SKM-1 (cell line): ENCODE measurements at regions not wholly inside any gene's neighbourhood (a gene's known extent, or its start where the extent isn't known, plus 50 kb on each side); places are given as distances from the start of the nearest gene placed in this dataset.
"Not testable (repeated sequence)": the region's sequence is repeated elsewhere in the genome, so short reads cannot be mapped to it uniquely, and the experiment has no call there.

Experiments used
- DNase-seq: peaks from one replicate; lab custom pipeline; 2025; ENCODE audit not compliant: unreplicated experiment; lab: John Stamatoyannopoulos, UW

DNA sequence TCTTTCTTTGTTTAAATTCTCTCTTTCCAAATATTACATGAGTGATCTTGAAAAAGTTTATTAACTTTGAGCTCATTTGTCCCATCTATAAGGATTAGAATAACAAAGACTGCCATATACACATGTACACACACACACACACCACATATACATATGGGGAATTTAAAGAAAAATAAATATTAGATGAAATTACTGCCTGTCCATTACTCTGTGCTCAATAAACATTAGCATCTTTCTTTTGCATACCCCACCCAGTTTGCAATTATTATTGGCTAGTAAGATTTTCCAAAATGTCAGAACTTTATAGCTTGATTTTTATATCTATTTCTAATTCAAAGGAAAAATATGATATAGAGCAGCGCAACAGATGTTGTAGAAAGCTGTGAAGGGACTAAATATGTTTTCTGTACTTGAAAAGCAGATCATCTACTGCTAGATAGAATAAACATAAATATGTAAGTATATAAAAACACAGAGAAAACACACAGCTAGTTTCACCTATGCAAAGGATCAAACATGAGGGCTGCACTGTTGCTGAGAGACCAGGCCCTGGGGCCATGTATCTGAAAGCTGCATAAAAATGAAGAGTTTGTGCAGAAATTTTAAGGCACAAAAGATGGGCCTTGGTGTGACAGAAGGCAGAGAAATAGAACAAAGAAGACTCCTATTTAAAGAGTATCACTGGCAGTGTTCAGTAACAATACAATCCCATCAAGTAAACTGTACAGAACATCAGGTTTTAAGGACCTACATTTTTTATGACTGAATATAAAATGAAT lies 114.2 kb upstream of the NECTIN3 start:
- no peak for DNase-seq

DNA sequence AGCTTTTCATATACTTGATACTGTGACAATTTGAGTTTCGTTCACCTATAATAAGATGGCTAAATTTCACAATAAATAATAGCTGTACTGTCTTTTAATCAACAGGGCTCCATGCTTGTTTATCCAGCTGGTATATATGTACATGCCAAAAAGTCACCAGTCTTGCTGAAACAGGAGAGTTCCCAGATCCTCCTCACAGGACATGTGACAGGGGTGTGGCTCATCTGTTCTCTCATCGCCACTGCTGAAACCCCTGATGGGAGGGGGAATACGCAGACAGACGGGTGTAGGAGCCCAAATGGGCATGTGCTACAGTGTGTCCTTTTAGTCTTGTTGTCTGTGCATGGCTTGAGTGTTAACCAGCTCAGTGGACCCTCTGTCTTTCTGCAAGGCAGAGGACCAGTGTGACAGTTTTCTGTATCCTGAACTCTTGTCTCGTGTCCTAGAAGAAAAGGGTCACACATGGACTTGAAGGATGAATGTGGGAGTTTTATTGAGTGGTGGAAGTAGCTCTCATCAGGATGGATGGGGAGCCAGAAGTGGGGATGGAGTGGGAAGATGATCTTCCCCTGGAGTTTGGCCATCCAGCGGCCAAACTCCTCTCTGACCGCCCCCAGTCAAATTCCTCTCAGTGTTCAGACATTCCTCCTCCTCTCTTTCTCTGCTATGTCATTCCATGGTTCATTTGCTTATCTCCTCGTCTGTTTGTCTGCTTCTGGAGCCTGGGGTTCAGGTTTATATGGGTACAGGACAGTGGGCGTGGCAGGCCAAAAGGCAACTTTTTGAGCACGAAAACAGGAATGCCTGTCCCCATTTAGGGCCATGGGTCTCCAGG lies 113.1 kb upstream of the NECTIN3 start:
- no peak for DNase-seq

DNA sequence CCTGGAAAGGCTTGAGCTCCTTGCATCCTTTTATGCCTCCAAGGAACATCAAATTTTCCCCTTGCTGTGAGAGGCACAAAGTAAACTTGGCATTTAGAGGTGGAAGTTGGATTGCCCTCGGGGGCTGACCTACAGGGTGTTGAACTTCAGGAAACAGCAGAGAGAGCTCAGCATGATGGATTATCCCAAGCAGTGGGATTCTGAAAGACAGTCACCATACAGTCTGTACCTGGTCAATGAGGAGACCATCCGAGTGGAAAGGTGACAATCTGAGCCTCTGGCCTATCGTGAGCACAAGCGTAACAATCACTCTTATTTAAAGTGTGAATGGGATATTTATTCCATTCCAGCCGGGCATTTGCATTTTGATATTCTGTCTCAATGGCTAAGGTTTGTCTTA lies 105.6 kb upstream of the NECTIN3 start:
- DNase-seq = no peak

DNA sequence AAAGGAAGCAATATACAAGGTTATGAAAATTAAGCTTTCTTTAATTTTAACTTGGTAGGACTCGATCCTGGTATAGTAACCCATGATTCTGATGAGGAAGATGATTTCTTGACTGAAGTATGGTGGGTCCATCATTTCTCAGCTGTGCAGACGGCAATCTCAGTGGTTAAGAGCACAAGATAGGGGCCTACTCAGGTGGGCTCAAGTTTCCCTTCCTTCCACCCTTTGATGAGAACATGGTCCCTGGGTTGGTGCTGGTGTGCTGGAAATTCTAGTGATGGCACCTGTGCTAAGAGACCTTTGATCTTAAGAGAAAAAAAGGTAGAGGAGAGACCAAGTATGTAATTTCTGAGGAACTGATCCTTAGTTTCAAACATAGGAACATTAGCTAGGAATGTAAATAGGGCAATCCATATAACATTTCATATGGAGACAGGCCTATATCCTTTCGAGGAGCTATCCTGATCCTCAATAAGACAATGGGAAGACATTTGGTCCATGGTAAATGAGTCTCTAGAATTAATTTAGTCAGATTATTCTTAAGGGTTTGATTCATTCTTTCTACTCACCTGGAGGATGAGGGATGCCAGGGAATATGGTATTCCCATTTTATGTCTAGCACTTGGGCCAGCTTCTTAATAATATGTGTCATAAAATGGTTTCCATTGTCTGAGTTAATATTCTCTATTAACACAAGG lies 104.5 kb upstream of the NECTIN3 start:
- DNase-seq = no peak

DNA sequence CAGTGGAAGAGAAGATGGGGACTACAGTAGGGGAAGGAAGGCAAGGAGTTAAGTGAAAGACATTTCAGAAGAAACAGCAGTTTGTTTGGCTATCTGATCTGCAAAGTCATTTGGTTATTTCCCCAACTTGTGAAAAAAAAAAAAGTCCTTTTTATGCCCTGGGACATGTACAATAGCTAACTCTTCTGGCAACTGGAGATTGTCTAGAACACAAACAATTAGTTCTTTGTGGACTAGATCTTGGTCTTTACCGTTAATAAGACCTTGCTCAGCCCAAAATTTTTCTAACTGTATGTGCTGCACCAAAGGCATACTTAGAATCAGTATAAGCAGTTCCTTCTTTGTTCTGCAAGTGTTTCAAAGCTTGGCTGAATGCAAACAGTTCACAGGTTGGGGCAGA lies 103.5 kb upstream of the NECTIN3 start:
- DNase-seq = no peak

DNA sequence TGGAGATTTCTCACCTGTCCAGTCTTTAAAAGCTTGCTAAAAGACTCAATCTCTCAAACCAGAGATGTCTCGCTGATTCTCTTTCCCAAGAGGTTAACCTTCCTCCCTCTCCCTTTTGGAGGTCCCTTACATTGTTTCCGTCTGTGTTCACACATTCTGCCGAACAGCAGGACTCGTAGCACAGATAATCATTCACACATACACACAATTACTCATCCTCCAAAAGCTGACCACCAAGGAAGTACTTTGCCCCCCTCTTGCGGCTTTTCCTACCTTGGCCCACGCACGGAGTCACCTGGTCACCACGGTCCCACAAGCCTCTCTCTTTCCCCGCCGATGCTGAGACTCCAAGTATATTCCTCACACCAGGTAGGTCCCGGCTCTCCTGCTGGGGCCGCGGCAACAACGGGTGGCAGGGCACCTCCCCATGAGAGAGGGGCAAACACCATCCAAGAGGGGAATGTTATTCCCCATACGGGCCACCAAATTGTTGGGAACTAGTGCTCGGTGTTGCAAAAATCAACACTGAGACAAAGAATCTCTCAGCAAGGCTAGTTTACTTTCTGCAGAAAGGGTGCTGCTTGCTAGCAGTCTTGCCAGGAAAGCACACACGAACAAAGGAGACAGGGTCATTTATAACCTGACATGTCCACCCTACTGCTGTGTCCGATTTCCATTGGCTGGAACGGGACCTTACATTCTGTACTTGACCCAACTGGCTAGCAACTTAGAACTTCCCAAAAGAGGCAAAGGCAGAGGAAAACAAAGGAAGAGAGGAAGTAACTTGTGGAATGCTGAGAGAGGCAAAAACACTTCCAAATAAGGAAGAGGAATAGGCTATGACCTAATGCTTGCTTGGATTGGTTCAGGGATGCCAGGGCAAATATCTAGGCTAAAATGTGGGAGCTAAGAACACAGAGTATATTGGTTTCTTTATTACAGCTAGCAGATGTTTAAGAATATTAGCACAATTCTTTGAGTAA lies 102.1 kb upstream of the NECTIN3 start:
- no peak for DNase-seq

DNA sequence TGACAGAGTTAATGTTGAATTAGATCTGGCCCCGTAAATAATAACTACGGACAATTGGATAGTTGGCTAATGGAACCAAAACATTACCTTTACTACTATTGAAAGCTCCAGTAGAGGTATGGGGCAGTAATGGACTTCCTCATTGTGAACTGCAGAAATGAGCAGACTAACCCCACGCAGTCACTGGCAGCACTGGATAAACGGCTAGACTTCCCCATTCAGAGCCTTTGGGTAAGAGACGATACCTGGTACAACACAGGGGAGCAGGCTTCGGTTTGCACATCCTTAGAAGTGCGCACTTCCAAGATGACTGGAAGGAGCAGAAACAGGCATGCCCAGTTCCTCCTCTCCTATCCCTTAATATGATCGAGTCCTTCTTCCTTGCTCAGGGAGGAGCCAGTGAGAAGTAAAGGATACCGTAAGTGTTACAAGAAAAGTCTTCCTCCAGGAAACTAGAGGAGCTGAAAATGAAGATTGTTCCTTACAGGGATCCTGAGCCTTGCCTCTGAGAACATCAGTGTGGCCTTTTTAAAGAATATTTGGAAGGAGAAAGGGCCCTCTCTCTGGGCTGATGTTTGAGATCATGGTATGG lies 100.5 kb upstream of the NECTIN3 start:
- no peak for DNase-seq

DNA sequence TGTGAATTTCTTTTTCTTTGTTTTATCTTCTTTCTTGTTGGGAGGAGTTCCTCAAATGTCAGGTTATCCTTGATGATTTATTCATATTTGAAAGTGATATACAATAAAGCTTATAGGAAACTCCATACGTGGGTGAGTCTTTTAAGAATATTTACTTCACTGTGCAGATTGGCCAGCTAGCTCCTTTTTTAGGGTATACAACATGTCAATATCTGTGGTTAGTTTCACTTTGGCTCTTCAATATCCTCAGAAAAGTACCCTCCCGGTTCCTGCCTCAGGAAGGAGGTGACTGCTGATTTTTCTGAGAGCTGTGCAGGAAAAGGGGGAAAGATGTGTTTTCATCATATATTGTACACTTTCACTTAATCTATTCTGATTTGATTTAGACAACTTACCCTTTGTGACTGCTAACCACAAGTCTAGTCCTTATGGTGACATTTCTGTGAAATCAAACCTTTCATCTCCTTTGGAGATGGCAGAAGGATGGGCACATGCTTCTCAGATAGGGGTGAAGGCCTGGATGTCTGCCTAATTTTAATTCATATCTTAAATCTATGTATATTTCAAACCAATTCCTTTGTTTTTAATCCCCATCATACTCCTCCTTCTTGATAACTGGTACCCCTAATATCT lies 98.2 kb upstream of the NECTIN3 start:
- DNase-seq = no peak

DNA sequence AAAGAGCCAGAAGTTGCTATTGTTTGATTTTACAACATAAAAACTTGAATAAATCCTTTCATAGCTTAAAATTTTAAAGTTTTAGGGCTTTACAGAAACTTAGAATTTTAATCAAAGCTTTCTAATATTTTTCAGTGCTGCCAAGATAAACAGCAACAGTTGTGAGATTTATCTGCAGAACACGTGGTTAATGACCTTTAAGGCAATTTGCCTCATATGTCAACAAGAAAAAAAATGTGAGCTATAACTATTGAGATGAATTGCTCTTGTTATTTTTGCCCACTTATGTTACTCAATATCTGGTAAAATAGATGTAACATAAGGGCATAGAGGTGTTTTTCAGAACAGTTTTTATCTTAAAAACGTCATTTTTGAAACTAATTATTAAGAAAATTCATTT lies 96.7 kb upstream of the NECTIN3 start:
- no peak for DNase-seq

DNA sequence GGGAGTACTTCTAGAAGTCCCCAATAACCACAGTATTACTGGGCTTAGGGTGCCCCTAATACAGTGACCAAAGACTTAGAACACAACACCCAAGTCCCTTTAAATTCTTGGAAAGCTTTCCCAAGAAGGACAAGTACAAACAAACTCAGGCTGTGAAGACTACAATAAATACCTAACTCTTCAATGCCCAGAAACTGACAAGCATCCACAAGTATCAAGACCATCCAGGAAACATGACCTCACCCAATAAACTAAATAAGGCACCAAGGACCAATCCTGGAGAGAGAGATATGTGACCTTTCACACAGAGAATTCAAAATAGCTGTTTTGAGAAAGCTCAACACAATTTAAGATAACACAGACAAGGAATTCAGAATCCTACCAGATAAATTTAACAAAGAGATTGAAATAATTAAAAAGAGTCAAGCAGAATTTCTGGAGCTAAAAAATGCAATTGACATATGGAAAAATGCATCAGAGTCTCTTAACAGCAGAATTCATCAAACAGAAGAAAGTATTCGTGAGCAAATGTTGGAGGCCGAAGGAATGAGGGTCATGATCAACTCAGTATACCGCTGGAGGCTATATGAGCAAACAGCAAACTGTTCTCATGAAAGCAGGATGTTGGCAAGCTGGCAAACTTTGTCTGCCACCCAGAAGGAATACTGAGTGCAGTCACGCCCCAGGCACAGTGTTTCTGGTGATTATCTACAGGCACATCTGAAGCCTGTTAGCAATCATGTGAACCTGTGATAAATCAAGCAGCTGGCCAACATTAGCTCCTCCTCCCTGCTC lies 87.0 kb upstream of the NECTIN3 start:
- no peak for DNase-seq

DNA sequence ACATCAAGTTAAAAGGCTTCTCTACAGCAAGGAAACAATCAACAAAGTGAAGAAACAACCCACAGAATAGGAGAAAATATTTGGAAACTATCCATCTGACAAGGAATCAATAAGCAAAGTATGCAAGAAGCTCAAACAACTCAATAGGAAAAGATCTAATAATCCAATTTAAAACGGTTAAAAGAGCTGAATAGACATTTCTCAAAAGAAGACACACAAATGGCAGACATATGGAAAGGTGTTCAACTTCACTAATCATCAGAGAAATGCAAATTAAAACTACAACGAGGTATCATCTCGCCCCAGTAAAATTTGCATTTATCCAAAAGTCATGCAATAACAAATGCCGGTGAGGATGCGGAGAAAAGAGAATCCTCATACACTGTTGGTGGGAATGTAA lies 82.2 kb upstream of the NECTIN3 start:
- no peak for DNase-seq

DNA sequence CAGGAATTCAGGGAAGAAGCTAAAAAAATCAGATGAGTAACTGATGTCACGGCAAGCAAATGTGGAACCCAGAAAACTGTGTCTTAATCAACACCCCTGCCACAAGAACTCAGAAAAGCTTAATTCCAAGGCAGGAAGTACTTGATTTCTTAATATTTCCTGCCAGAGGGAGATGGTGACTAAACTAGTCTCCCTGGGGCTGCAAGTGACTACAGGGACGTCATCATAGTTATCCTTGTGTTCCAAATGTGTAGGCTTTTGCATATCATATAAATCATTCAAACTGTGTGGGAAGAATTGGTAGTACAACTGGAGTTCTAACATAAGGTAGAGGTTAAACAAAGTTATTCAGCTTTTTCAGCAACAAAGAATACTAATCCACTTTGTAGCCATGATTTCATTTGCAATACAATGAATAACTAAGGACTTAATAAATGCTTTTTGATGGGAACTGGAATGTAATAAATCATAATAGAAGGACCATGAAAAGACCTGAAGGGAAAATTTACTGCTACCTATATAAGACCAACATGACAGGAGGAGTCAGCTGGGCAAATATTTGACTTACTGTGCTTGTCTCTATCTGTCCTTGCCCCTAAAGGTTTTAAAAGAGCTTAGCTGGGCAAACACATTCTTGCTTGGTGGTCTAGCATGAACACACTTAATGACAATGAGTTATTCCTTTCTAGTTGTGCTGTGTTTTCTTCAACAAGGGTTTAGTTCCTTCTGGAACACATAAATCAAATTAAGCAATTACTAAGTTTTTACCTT lies 76.0 kb upstream of the NECTIN3 start:
- DNase-seq = no peak

DNA sequence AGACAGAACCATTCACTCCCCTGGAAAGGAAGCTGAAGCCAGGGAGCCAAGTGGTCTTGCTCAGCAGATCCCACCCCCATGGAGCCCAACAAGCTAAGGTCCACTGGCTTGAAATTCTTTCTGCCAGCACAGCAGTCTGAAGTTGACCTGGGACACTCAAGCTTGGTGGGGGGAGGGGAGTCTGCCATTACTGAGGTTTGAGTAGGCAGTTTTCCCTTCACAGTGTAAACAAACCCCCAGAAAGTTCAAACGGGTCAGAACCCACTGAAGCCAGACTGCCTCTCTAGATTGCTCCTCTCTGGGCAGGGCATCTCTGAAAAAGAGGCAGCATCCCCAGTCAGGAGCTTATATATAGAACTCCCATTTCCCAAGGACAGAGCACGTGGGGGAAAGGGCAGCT lies 72.8 kb upstream of the NECTIN3 start:
- not testable (repeated sequence) for DNase-seq

DNA sequence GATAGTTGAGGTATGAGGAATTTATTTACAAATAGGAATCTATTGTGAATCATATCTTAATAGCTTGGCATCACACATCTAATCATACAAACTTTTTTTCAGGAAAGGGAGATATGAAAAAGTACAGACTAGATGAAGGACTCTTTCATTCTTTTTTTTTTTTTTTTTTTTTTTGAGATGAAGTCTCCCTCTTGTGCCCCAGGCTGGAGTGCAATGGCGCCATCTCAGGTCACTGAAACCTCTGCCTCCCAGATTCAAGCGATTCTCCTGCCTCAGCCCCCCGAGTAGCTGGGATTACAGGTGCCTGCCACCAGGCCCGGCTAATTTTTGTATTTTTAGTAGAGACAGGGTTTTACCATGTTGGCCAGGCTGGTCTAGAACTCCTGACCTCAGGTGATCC lies 65.1 kb upstream of the NECTIN3 start:
- not testable (repeated sequence) for DNase-seq

DNA sequence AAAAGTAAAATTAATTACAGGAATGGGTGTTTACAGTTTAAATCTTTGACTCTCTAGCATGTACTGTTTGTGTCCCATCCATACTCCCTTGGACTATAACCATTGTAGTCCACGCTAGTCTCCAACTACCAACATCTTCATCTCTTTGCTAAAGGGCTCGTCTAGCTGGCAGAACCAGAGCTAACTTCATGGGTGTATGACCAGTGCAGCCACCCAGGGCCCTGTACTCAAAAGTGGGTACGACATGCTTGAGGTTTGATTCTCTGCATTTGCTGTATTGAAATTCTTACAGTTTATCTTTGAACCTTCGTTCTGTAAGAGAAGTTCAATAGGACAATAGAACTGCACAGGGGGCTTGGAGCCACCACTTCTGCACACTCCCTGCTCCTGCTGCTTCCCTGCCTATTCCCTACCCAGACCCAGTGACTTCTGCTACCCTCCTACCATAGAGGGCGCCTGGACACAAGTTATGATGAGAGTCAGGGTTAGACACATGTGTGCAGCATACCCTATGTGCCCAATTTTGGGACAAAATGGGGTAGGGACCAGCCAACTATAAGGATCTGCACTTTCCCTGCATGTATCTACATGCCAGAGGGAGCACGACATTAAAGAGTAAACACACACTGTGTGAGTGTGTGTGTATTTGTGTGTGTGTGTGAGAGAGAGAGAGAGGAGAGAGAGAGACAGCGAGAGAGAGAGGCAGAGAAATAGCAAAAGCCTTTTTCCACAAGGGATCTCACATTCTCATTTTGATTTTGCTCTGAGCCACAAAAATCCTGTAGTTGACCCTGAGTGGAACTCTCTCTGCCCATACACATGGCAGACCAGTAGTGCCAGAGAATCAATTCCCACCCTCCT lies 59.0 kb upstream of the NECTIN3 start:
- DNase-seq = no peak
